ENCODE measurements at regions not wholly inside any gene's neighbourhood (a gene's known extent, or its start where the extent isn't known, plus 50 kb on each side); places are given as distances from the start of the nearest gene placed in this dataset.

DNA sequence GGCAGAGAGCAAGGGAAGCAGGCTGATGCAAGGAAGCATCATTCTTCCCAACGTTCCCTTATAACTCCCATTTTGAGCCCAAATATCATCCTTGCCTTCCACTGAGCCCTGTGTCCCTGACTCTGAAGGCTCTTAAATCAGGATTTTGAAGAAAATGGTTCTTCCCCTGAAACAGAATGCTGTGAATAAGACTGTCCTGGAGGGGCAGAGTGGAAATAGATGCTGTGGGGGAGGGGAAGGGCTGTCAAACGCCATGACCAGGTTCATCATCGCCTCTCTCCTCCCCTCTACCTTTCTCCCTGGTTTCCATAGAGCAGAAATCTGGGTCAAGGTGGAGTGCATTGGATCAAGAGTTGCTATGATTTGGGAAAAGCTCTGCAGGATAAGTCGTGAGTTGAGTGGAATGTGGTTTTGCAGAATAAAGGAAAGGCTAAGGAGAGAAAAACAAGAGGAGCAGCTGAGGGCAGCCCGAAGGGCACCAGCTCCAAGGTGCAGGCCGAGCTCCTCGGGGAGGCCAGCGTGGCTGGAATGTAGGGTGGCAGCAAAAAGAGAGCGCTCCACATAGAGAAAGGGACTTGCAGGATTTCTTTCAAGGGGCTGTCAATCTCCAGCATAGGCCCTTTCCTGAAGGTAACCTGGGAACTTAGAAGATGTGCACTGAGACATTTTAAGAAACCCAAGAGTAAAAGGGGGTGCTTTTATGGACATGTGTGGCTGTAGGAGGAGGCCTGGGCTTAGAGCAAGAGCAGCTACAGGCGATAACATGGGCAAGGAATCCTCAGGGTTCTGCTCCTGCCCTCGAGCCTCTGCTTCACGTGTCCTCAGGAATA lies 120.8 kb upstream of the CDYL start:
- ATAC-seq (replicated peaks) (no peak), DNase-seq (no peak)
- H3K9me3 Mint-ChIP-seq = peaks cover 0 to 3% of the 10 kb centered on the region in 2 donors
- H3K36me3 Mint-ChIP-seq = no peaks in the 10 kb centered on the region
- peaks cover 6 to 9% of the 10 kb centered on the region in 2 donors for H3K27me3 Mint-ChIP-seq
- no peak overlapping the region for H3K4me3 Mint-ChIP-seq
- H3K27ac Mint-ChIP-seq = no peak overlapping the region
- no peaks in the 10 kb centered on the region for H3K4me1 Mint-ChIP-seq

DNA sequence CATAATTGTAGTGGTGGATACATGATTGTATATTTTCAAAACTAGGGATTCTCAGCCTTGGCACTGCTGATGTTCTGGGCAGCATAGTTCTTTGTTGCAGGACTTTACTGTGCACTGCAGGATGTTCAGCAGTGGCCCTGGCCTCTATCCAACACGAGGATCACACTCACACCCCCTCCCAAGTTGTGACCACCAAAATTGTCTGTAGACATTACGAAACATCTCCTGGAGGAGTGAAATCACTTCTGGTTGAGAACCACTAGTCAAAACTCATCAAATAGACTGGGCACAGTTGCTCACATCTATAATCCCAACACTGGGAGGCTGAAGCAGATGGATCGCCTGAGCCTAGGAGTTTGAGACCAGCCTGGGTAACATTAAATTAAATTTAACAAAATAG lies 123.1 kb upstream of the CDYL start:
- Mint-ChIP-seq H3K36me3 (no peaks in the 10 kb centered on the region), H3K4me3 (no peak overlapping the region), H3K27ac (no peak overlapping the region), H3K9me3 (peaks cover 0 to 3% of the 10 kb centered on the region in 2 donors), H3K4me1 (no peaks in the 10 kb centered on the region), H3K27me3 (peaks cover 9 to 11% of the 10 kb centered on the region in 2 donors)
- ATAC-seq (replicated peaks) (no peak), DNase-seq (no peak)

DNA sequence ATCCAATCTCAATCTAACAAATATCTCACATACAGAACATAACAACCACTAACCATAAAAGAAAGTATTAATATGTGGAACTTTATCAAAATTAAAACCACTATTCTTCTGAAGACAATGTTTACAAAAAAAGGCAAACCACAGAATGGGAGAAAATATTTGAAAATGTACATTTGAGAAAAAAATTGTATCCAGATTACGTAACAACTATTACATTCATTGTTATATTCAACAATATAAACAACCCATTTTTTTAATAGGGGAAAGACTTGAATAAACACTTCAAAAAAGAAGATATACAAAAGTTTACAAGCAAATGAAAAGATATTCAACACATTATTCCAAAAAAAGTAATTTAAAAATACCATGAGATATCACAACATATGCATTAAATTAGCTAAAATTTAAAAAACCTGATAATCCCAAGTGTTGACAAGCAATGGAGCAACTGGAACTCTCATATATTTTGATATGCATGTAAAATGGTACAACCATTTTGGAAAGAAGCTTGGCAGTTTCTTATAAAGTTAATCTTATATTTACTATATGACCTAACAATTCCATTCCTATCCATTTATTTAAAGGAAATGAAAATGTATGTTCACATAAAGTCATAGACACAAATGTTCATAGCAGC lies 124.3 kb upstream of the CDYL start:
- no peak for ATAC-seq (replicated peaks)
- DNase-seq = no peak
- Mint-ChIP-seq H3K9me3 (peaks cover 0 to 3% of the 10 kb centered on the region in 2 donors), H3K36me3 (no peaks in the 10 kb centered on the region), H3K27me3 (peaks cover 15 to 18% of the 10 kb centered on the region in 2 donors), H3K4me3 (no peak overlapping the region), H3K4me1 (peaks cover 6 to 12% of the 10 kb centered on the region in 2 donors), H3K27ac (no peak overlapping the region)

DNA sequence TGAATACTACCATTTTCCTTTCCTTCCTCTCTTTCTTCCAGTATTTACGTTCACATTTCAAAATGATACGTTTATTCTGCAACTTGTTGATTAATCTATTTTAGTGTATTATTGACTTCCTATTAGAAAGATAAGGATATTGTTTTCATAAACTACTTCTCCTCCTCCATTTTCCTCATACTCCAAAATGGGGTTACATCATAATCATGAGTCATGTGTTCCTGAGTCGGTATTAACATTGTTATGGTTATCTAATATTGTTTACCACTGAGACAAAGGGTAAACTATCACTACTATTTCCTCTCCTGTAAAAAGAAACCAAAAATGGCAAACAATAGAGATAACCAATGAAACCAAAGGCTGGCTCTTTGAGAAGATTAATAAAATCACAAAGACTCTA lies 126.5 kb upstream of the CDYL start:
- Mint-ChIP-seq H3K36me3 (no peaks in the 10 kb centered on the region), H3K4me1 (peaks cover 9 to 30% of the 10 kb centered on the region in 2 donors), H3K9me3 (peaks cover 0 to 3% of the 10 kb centered on the region in 2 donors), H3K4me3 (no peak overlapping the region), H3K27me3 (peaks cover 15 to 18% of the 10 kb centered on the region in 2 donors), H3K27ac (no peak overlapping the region)
- ATAC-seq (replicated peaks) = no peak
- DNase-seq = no peak

DNA sequence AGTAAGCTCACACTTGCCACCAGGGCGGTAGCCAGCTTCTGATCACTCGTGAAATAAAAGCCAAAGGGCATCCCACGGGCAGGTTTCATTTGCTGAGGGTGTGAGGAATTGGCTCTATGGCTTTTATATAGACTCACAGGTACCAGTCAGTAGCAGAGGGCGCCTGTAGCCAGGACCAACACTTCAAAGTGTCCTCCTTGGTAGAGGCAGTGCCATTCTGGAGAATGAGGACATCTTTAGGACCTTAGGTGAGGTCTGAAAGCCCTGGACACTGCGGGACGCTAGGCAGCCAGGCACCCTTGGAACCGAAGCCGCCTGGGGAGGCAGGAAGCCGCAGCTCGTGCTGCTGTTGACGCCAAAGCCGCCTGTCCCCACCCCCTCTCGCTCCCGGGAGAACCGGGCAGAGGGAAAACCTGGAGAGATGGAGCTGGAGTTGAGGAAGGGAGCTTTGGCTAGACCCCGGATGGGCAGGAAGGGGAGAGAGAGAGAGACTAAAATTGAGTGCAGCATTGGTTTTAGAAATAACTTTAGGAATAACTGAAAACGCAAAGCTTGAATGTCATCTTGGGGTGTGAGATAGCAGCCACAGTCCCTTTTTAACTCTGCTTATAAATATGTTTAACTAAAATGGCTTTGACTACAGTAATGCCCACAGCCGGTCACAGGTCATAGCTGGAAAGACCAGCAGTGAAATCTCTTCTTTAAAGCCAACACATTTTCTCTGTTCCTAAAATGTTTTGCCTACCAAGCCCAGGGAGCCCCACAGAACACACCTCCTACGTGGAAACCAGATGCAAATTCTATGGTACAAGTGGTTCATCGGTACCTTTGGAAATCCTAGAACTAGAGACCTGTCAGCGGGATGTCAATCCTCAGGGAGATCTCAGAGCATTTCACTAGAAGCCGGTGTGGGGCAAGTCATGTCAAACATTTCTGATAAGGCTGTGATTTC lies 128.5 kb upstream of the CDYL start:
- peak; percentile 54 to 68 for ATAC-seq (replicated peaks)

DNA sequence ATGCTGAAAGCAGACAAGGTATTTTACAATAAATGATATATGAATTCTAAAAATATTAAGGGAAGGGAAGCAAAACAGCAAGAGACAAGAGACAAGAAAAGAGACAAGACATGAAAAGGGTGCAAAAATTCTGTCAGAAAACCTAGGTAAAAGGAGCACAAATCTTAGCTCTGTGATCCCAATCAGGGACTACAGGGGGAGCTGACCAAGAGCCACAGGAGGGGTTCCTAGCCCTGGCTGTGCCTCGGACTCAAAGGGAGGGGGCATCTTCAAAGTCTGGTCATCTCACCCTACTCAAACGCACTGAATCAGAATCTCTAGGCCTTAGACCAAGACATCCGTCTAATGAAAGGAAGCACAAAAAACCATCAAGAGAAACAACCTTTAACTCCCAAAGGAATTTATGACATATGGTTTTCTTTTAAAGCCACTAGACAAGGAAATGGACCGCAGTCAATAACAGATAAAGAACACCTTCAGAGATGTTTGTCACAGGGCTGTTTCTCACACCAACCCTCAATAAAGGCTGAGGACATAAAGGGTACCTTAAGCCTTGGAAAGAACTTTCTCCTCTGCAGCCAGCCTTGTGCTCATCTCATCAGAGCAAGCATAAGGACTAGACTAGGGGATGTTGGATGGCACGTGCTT lies 130.4 kb upstream of the CDYL start:
- no peaks in the 10 kb centered on the region for H3K9me3 Mint-ChIP-seq
- peaks cover 9 to 30% of the 10 kb centered on the region in 2 donors for H3K4me1 Mint-ChIP-seq
- H3K27me3 Mint-ChIP-seq = peaks cover 15 to 18% of the 10 kb centered on the region in 2 donors
- ATAC-seq (replicated peaks) (peak; percentile 57 to 59), DNase-seq (no peak)
- no peaks in the 10 kb centered on the region for H3K36me3 Mint-ChIP-seq
- H3K27ac Mint-ChIP-seq = no peak overlapping the region
- no peak overlapping the region for H3K4me3 Mint-ChIP-seq

More for the DNA sequence above, 128.5 kb upstream of the CDYL start:
- Mint-ChIP-seq H3K27me3 (peaks cover 18 to 23% of the 10 kb centered on the region in 2 donors), H3K4me1 (peaks cover 9 to 30% of the 10 kb centered on the region in 2 donors), H3K9me3 (peaks cover 0 to 3% of the 10 kb centered on the region in 2 donors), H3K4me3 (peak overlapping the region; percentile 73 to 79), H3K27ac (peak overlapping the region; percentile 94), H3K36me3 (no peaks in the 10 kb centered on the region)
- peak; percentile 27 for DNase-seq

DNA sequence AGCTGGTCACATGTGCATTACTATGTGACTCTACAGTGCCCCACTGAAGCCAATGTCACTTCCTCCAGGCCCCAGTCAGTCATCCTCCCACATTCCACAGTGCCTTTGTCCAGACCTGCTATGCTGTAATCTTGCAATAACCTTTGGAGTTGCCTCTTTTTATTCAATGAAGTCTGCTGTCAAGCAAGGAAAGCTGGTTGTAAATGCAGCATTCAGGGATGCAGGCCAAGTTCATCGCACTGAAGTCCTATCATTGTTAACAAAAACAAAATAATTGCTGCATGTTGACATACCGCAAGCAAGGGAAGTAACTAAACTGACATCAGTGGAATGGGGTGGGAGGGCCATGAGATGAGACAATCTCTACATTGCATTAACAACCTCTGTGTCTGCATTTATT lies 131.2 kb upstream of the CDYL start:
- ATAC-seq (replicated peaks) (no peak), DNase-seq (no peak)
- Mint-ChIP-seq H3K36me3 (no peaks in the 10 kb centered on the region), H3K27me3 (peaks cover 17 to 21% of the 10 kb centered on the region in 2 donors), H3K9me3 (no peaks in the 10 kb centered on the region), H3K4me3 (no peak overlapping the region), H3K4me1 (peaks cover 11 to 30% of the 10 kb centered on the region in 2 donors), H3K27ac (no peak overlapping the region)

DNA sequence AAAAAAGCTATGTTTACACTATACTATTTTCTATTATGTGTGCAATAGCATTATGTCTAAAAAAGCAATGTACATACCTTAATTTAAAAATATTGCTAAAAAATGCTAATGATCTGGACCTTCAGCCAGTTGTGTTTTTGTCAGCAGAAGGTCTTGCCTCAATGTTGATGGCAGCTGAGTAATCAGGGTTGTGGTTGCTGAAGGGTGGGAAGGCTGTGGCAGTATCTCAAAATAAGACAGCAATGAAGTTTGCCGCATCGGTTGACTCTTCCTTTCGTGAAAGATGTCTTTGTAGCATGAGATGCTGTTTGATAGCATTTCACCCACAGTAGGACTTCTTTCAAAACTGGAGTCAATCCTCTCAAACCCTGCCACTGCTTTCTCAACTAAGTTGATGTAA lies 134.7 kb upstream of the CDYL start:
- Mint-ChIP-seq H3K4me3 (no peak overlapping the region), H3K36me3 (peaks cover 0 to 7% of the 10 kb centered on the region in 2 donors)

DNA sequence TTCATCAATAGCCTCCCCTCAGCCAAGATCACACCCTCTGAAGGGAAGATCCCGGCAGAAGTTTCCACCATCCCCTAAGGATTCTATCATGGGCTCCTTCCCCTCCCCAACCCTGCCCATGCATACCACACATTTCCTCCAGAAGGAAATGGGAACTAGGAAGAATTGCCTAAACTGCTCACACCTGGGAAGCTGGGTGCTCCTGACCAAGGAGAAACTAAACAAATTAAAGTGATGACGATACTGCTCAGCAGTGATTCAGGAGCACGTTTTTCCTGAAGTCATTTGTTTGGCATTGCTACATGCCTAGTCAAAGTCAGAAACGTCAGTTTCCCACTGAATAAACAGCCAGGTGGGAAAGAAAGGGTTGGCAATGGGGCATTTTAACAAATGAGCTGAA lies 136.1 kb upstream of the CDYL start:
- Mint-ChIP-seq H3K27ac (no peak overlapping the region), H3K4me1 (peaks cover 15 to 25% of the 10 kb centered on the region in 2 donors), H3K9me3 (peaks cover 4 to 17% of the 10 kb centered on the region in 2 donors), H3K36me3 (peaks cover 0 to 7% of the 10 kb centered on the region in 2 donors), H3K27me3 (peaks cover 18 to 20% of the 10 kb centered on the region in 2 donors), H3K4me3 (no peak overlapping the region)
- DNase-seq (no peak), ATAC-seq (replicated peaks) (no peak)

More for the DNA sequence above, 134.7 kb upstream of the CDYL start:
- Mint-ChIP-seq H3K27ac (no peak overlapping the region), H3K27me3 (peaks cover 18 to 20% of the 10 kb centered on the region in 2 donors), H3K4me1 (peaks cover 18 to 36% of the 10 kb centered on the region in 2 donors), H3K9me3 (peaks cover 2 to 17% of the 10 kb centered on the region in 2 donors)
- ATAC-seq (replicated peaks) (no peak), DNase-seq (no peak)

DNA sequence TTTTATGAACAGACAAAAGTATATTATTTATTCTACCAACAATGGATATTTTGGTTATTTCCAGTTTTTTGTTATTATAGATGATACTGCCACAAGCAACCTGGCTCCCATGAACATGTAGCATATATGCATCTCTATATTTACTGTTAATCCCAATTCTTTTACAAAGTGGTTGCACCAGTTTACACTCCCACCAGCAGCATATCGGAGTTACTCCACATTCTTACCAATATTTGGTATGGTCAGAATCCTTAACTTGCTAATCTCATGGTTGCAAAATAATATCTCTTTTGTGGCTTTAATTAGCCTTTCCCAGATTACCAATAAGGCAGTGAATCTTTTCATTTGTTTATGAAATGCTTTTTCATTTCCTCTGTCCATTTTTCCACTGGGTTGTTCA lies 137.6 kb upstream of the CDYL start:
- Mint-ChIP-seq H3K36me3 (peaks cover 0 to 7% of the 10 kb centered on the region in 2 donors), H3K4me3 (no peak overlapping the region)
- no peak for ATAC-seq (replicated peaks)

DNA sequence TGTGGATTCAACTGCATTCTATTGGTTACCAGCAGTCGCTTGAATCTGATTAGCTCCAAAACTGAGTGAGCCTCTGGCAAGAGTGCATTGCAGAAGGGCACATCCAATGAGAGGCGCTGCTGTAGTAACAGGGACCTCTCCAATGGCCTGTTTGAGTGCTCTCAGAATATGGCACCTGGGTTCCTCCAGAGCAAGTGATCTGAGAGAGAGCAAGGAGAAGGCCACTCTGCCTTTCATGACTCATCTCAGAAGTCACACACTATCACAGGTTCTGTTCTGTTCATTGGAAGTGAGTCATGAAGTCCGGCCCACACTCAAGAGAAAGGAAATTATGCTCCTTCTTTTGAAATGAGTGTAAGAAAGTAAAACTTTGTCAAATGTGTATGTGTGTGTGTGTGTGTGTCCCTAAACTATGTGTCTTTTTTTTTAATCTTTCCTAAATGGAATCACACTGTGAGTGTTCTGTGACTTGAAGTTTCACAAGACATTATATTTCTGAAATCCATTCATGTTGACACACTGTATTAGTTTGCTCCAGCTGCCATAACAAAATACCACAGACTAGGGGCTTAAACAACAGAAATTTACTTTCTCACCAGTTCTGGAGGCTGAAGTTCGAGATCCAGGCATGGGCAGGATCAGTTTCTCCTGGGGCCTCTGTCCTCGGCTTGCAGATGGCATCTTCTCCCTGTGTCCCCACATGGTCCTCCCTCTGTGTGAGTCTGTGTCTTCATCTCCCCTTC lies 138.3 kb upstream of the CDYL start:
- Mint-ChIP-seq H3K9me3 (peaks cover 5 to 17% of the 10 kb centered on the region in 2 donors), H3K27me3 (peaks cover 15 to 16% of the 10 kb centered on the region in 2 donors), H3K27ac (peak overlapping the region; percentile 88), H3K4me1 (peaks cover 15 to 21% of the 10 kb centered on the region in 2 donors), H3K36me3 (peaks cover 0 to 7% of the 10 kb centered on the region in 2 donors), H3K4me3 (no peak overlapping the region)
- ATAC-seq (replicated peaks) (peak; percentile 100), DNase-seq (peak; percentile 65)

More for the DNA sequence above, 137.6 kb upstream of the CDYL start:
- Mint-ChIP-seq H3K27me3 (peaks cover 17 to 18% of the 10 kb centered on the region in 2 donors), H3K4me1 (peaks cover 15 to 21% of the 10 kb centered on the region in 2 donors), H3K27ac (no peak overlapping the region), H3K9me3 (peaks cover 4 to 17% of the 10 kb centered on the region in 2 donors)
- no peak for DNase-seq

DNA sequence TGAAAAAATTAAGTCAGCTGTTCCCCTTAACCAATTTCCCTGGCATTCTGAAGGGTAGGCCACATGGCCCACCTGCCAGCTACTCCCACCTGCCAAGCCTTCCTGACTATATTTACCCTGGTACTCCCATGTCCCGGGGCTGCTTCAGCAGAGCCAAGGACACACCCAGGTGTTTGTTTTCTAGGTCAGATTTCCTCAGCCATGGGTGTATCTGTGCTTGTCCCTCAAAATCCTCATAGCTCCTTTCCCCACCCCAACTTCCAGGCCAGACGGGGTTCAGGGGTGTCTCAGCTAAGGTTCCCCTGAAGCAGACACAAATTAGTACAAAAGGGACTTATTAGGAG lies 139.4 kb upstream of the CDYL start:
- ATAC-seq (replicated peaks) (no peak), DNase-seq (no peak)
- Mint-ChIP-seq H3K4me3 (no peak overlapping the region), H3K27me3 (peaks cover 12 to 16% of the 10 kb centered on the region in 2 donors), H3K9me3 (peaks cover 5 to 17% of the 10 kb centered on the region in 2 donors), H3K36me3 (peaks cover 0 to 7% of the 10 kb centered on the region in 2 donors), H3K27ac (peak overlapping the region; percentile 88), H3K4me1 (peaks cover 15 to 21% of the 10 kb centered on the region in 2 donors)

All from stimulated activated naive B cell treated with anti-CD40 and anti-IgM and Interleukin-4, amounts not matched to agents 10 μg/mL and 1 μg/mL and 100 μg/mL, for 72 hours (primary cell).